ENCODE measurements at regions not wholly inside any gene's neighbourhood (a gene's known extent, or its start where the extent isn't known, plus 50 kb on each side); places are given as distances from the start of the nearest gene placed in this dataset.

GRCh38 chr1:196091397-196092135 lies 516.7 kb downstream of the KCNT2 start:
- H3K79me2 ChIP-seq, result no peaks in the 10 kb centered on the region
- no peak overlapping the region for H2AFZ ChIP-seq
- no peaks in the 10 kb centered on the region for H3K36me3 ChIP-seq (replicated peaks; ENCODE audit: insufficient read depth, low read depth)
- no peak for TF ChIP-seq CTCF (IDR thresholded peaks at IDR 0.05; ENCODE audit: poor library complexity)
- H3K4me2 ChIP-seq, result no peak overlapping the region
- H4K20me1 ChIP-seq (ENCODE audit: insufficient read depth, poor library complexity, severe bottlenecking), result no peaks in the 10 kb centered on the region
- no peak for DNase-seq (ENCODE audit: low spot score)
- no peaks in the 10 kb centered on the region for H3K4me1 ChIP-seq (ENCODE audit: insufficient read depth)
- no peak overlapping the region for H3K4me3 ChIP-seq
- WGBS (ENCODE audit: low lambda C conversion rate, missing lambda C conversion rate), result 86% methylated on average over 8 of the region's 8 CpGs
- H3K27me3 ChIP-seq, result no peaks in the 10 kb centered on the region
- no peak overlapping the region for H3K27ac ChIP-seq
- no peaks in the 10 kb centered on the region for H3K9me3 ChIP-seq (ENCODE audit: low read depth)
- H3K9me2 ChIP-seq (replicated peaks; ENCODE audit: insufficient read depth), result no peaks in the 10 kb centered on the region

- H3K4me1 ChIP-seq (ENCODE audit: insufficient read depth), result no peaks in the 10 kb centered on the region
- H3K9me3 ChIP-seq (ENCODE audit: low read depth), result no peaks in the 10 kb centered on the region
- H3K27me3 ChIP-seq, result no peaks in the 10 kb centered on the region
- H3K27ac ChIP-seq, result no peak overlapping the region
- no peaks in the 10 kb centered on the region for H3K79me2 ChIP-seq
- H3K9me2 ChIP-seq (replicated peaks; ENCODE audit: insufficient read depth), result no peaks in the 10 kb centered on the region
- H3K36me3 ChIP-seq (replicated peaks; ENCODE audit: insufficient read depth, low read depth), result no peaks in the 10 kb centered on the region
- no peak overlapping the region for H3K4me3 ChIP-seq
- TF ChIP-seq EZH2phosphoT487 (IDR thresholded peaks at IDR 0.05; ENCODE audit: low read depth, severe bottlenecking, unreplicated experiment) (no peak), EZH2 (IDR thresholded peaks at IDR 0.05; ENCODE audit: borderline replicate concordance) (no peak), CTCF (IDR thresholded peaks at IDR 0.05; ENCODE audit: poor library complexity) (no peak)
- H3K4me2 ChIP-seq, result no peak overlapping the region
- no peak for DNase-seq (ENCODE audit: low spot score)
- no peaks in the 10 kb centered on the region for H4K20me1 ChIP-seq (ENCODE audit: insufficient read depth, poor library complexity, severe bottlenecking)
- 94% methylated on average over 3 of the region's 3 CpGs for WGBS (ENCODE audit: low lambda C conversion rate, missing lambda C conversion rate)
- H2AFZ ChIP-seq, result no peak overlapping the region
Measured at GRCh38 chr1:196090226-196090625, 518.0 kb downstream of the KCNT2 start.

- TF ChIP-seq CTCF (IDR thresholded peaks at IDR 0.05; ENCODE audit: poor library complexity), result no peak
- no peak for TF ChIP-seq EZH2 (IDR thresholded peaks at IDR 0.05; ENCODE audit: borderline replicate concordance)
- TF ChIP-seq EZH2phosphoT487 (IDR thresholded peaks at IDR 0.05; ENCODE audit: low read depth, severe bottlenecking, unreplicated experiment), result no peak
- Histone ChIP-seq H3K27me3 (no peaks in the 10 kb centered on the region), H3K9me3 (ENCODE audit: low read depth) (no peaks in the 10 kb centered on the region), H2AFZ (no peak overlapping the region), H3K27ac (no peak overlapping the region), H3K79me2 (no peaks in the 10 kb centered on the region), H4K20me1 (ENCODE audit: insufficient read depth, poor library complexity, severe bottlenecking) (no peaks in the 10 kb centered on the region), H3K4me1 (ENCODE audit: insufficient read depth) (no peaks in the 10 kb centered on the region), H3K4me2 (no peak overlapping the region), H3K4me3 (no peak overlapping the region), H3K36me3 (replicated peaks; ENCODE audit: insufficient read depth, low read depth) (no peaks in the 10 kb centered on the region), H3K9me2 (replicated peaks; ENCODE audit: insufficient read depth) (no peaks in the 10 kb centered on the region)
- DNase-seq (ENCODE audit: low spot score), result no peak
- 83% methylated on average over 10 of the region's 10 CpGs for WGBS (ENCODE audit: low lambda C conversion rate, missing lambda C conversion rate)
Measured at GRCh38 chr1:196088541-196088940, 519.7 kb downstream of the KCNT2 start.
